GM12878 (cell line): ENCODE measurements at regions not wholly inside any gene's neighbourhood (a gene's known extent, or its start where the extent isn't known, plus 50 kb on each side); places are given as distances from the start of the nearest gene placed in this dataset.

Experiments
- ATAC-seq: fragments of 200-7000 bp; cut with Tn5 transposase; 3 replicates; pipeline ENCODE4 v1.9.1; 2020; ENCODE audit warnings: mild to moderate bottlenecking, moderate library complexity
- BruUV-seq: library from RNA; stranded (reverse); fragments of 400-500 nt; replicated peaks from 2 replicates; lab custom pipeline; 2021; lab: Mats Ljungman, UMichigan
- CTCF ChIA-PET: fragments of 300-600 bp; sonication (Branson Sonifier 250); formaldehyde crosslinking; extraction: SDS; loops from one replicate; lab custom pipeline; 2021; ENCODE audit warnings: inconsistent platforms; lab: Yijun Ruan, JAX
- POLR2A ChIA-PET: fragments of 350-600 bp; formaldehyde crosslinking; extraction: SDS; loops from one replicate; lab custom pipeline; 2021; ENCODE audit warnings: inconsistent platforms; lab: Charles Lee
- RAD21 ChIA-PET: fragments of 300-600 bp; sonication (Branson Sonifier 250); formaldehyde crosslinking; loops from one replicate; lab custom pipeline; 2023; ENCODE audit warnings: antibody characterized with exemption; ENCODE audit not compliant: unreplicated experiment; lab: Charles Lee
- SMC1A ChIA-PET: fragments of 300-600 bp; sonication (Branson Sonifier 250); formaldehyde crosslinking; loops from one replicate; lab custom pipeline; 2023; ENCODE audit not compliant: unreplicated experiment, uncharacterized antibody; lab: Charles Lee
- DNase-seq: peaks from one replicate; pipeline ENCODE4 v3.0.0-alpha.2; 2011; ENCODE audit warnings: low read depth, low spot score
- FAIRE-seq: peaks from 3 replicates; lab custom pipeline; 2011; peaks lifted over from hg19 to GRCh38; lab: Jason Lieb, UNC
- H2AFZ ChIP-seq: 2 replicates; pipeline ENCODE4 v1.6.0; 2011; ENCODE audit warnings: low read depth, low read length, control low read depth; ENCODE audit not compliant: control insufficient read depth
- H3K27ac ChIP-seq: 2 replicates; pipeline ENCODE4 v1.5.1; 2011; ENCODE audit warnings: control low read depth; ENCODE audit not compliant: control insufficient read depth, insufficient read depth
- H3K27me3 ChIP-seq, 2 experiments: replicated peaks in 1 of 2; 2 replicates each; pipeline versions ENCODE4 v1.6.0 to v1.6.1; 2011; ENCODE audit warnings: low read length in 1 of 2; ENCODE audit not compliant: control insufficient read depth in 2 of 2, insufficient read depth in 2 of 2
- H3K36me3 ChIP-seq, 2 experiments: 2 replicates each; pipeline ENCODE4 v1.5.1; 2011; ENCODE audit warnings: low read length in 1 of 2; ENCODE audit not compliant: control insufficient read depth in 2 of 2, insufficient read depth in 2 of 2
- H3K4me1 ChIP-seq: 2 replicates; pipeline ENCODE4 v1.6.1; 2011; ENCODE audit warnings: mild to moderate bottlenecking, low read length, moderate library complexity, mixed read lengths; ENCODE audit not compliant: control insufficient read depth, insufficient read depth
- H3K4me2 ChIP-seq: 2 replicates; pipeline ENCODE4 v1.6.0; 2011; ENCODE audit warnings: control low read depth; ENCODE audit not compliant: control insufficient read depth, insufficient read depth
- H3K4me3 ChIP-seq: fragments of 200-600 bp; sonication (generic); 2 replicates; pipeline ENCODE4 v1.5.1; 2016
- H3K79me2 ChIP-seq: 2 replicates; pipeline ENCODE4 v1.6.0; 2011; ENCODE audit warnings: low read length; ENCODE audit not compliant: control insufficient read depth, insufficient read depth
- H3K9ac ChIP-seq: 2 replicates; pipeline ENCODE4 v1.8.0; 2011; ENCODE audit warnings: low read length, control low read depth, mixed read lengths; ENCODE audit not compliant: control insufficient read depth, insufficient read depth
- H3K9me3 ChIP-seq: replicated peaks from 3 replicates; pipeline ENCODE4 v1.5.1; 2011; ENCODE audit warnings: mild to moderate bottlenecking, low read length; ENCODE audit not compliant: control insufficient read depth, insufficient read depth
- H4K20me1 ChIP-seq: 2 replicates; pipeline ENCODE4 v1.6.0; 2011; ENCODE audit not compliant: control insufficient read depth, insufficient read depth
- BCL11A ChIP-seq: IDR thresholded peaks from 2 replicates; pipeline ENCODE4 v1.6.1; 2011; ENCODE audit warnings: low read depth, low read length
- LARP7 ChIP-seq: fragments of 450-650 bp; IDR thresholded peaks from 2 replicates; pipeline ENCODE4 v1.6.1; 2017; ENCODE audit warnings: mild to moderate bottlenecking
- POLR2AphosphoS5 ChIP-seq: IDR thresholded peaks from 2 replicates; pipeline ENCODE4 v1.6.1; 2011; ENCODE audit warnings: mild to moderate bottlenecking, low read length, inconsistent platforms
- SIX5 ChIP-seq: IDR thresholded peaks from 2 replicates; pipeline ENCODE4 v1.6.1; 2011; ENCODE audit warnings: mild to moderate bottlenecking, low read depth, low read length, moderate library complexity; ENCODE audit not compliant: severe bottlenecking
- STAT1 ChIP-seq: fragments of 450-650 bp; conservative IDR thresholded peaks from 2 replicates; pipeline ENCODE4 v1.6.1; 2014; ENCODE audit warnings: antibody characterized with exemption, mild to moderate bottlenecking
- YBX1 ChIP-seq: fragments of 450-650 bp; IDR thresholded peaks from 2 replicates; pipeline ENCODE4 v1.6.1; 2016; ENCODE audit warnings: antibody characterized with exemption
- ZNF217 ChIP-seq: fragments of 450-650 bp; IDR thresholded peaks from 2 replicates; pipeline ENCODE4 v1.6.1; 2017; ENCODE audit warnings: antibody characterized with exemption, mild to moderate bottlenecking
- ZNF24 ChIP-seq: fragments of 450-650 bp; IDR thresholded peaks from 2 replicates; pipeline ENCODE4 v1.6.1; 2017; ENCODE audit warnings: antibody characterized with exemption, mild to moderate bottlenecking
- in situ Hi-C: fragments of 300-500 bp; cut with MboI; formaldehyde crosslinking; loops from 9 replicates; pipeline ENCODE4 v1.14.3; 2018; ENCODE audit warnings: mixed read lengths
- intact Hi-C: fragments of 100-400 bp; cut with micrococcal nuclease; formaldehyde crosslinking; loops from one replicate; pipeline ENCODE4 v1.14.2; 2022; ENCODE audit not compliant: unreplicated experiment
- TF ChIP-seq, protein P1 (sequence below): IDR thresholded peaks from 2 replicates; pipeline ENCODE4 v1.6.1; 2012; ENCODE audit warnings: low read depth, low read length, improper control_type of control experiment
- TF ChIP-seq, protein P2 (sequence below): fragments of 450-650 bp; IDR thresholded peaks from 2 replicates; pipeline ENCODE4 v1.6.1; 2016; ENCODE audit warnings: mild to moderate bottlenecking
- TF ChIP-seq, protein P3 (sequence below): fragments of 450-650 bp; IDR thresholded peaks from 2 replicates; pipeline ENCODE4 v1.6.1; 2017; ENCODE audit warnings: borderline replicate concordance

DNA sequence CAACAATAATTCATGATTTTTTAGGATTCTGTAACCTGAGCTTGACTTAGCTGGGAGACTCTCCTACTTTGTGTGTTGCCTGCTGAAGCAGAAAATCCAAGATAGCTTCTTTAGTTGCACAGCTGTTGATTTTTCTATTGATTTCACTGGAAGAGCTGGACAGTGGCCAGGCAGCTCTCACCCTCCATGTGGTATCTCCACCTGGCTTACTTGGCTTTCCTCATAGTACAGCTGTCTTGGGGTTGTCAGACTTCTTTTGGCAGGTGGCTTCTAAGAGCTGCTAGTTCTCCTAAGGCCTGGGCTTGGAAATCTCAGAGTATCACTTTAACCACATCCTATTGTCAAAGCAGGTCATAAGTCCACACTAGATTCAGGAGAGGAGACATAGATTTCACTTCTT is 130.8 kb upstream of the SPON1 start:
- H3K27me3 ChIP-seq = no peaks in the 10 kb centered on the region
- in situ Hi-C loops (no loop called here), intact Hi-C loops (no loop called here)
- no peak overlapping the region for H3K4me3 ChIP-seq
- no peak overlapping the region for H3K9ac ChIP-seq
- ChIA-PET POLR2A (no interaction called here), CTCF (no interaction called here), SMC1A (no interaction called here), RAD21 (no interaction called here)
- no peaks in the 10 kb centered on the region for H3K9me3 ChIP-seq
- DNase-seq (no peak), FAIRE-seq (no peak), ATAC-seq (no peak)
- no peaks in the 10 kb centered on the region for H3K79me2 ChIP-seq
- no TSS peak for BruUV-seq
- H3K27ac ChIP-seq = no peak overlapping the region
- no peaks in the 10 kb centered on the region for H3K4me1 ChIP-seq
- no peaks in the 10 kb centered on the region for H4K20me1 ChIP-seq
- H3K4me2 ChIP-seq = no peak overlapping the region
- H2AFZ ChIP-seq = no peak overlapping the region
- no peaks in the 10 kb centered on the region for H3K36me3 ChIP-seq
- no peak for TF ChIP-seq BCL11A
- TF ChIP-seq ZNF217 = no peak
- no peak for TF ChIP-seq POLR2AphosphoS5
- TF ChIP-seq, protein P1, sequence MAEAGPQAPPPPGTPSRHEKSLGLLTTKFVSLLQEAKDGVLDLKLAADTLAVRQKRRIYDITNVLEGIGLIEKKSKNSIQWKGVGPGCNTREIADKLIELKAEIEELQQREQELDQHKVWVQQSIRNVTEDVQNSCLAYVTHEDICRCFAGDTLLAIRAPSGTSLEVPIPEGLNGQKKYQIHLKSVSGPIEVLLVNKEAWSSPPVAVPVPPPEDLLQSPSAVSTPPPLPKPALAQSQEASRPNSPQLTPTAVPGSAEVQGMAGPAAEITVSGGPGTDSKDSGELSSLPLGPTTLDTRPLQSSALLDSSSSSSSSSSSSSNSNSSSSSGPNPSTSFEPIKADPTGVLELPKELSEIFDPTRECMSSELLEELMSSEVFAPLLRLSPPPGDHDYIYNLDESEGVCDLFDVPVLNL = no peak
- TF ChIP-seq SIX5 = no peak
- TF ChIP-seq, protein P2, sequence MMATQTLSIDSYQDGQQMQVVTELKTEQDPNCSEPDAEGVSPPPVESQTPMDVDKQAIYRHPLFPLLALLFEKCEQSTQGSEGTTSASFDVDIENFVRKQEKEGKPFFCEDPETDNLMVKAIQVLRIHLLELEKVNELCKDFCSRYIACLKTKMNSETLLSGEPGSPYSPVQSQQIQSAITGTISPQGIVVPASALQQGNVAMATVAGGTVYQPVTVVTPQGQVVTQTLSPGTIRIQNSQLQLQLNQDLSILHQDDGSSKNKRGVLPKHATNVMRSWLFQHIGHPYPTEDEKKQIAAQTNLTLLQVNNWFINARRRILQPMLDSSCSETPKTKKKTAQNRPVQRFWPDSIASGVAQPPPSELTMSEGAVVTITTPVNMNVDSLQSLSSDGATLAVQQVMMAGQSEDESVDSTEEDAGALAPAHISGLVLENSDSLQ = no peak
- no peak for TF ChIP-seq ZNF24
- TF ChIP-seq YBX1 = no peak
- TF ChIP-seq, protein P3, sequence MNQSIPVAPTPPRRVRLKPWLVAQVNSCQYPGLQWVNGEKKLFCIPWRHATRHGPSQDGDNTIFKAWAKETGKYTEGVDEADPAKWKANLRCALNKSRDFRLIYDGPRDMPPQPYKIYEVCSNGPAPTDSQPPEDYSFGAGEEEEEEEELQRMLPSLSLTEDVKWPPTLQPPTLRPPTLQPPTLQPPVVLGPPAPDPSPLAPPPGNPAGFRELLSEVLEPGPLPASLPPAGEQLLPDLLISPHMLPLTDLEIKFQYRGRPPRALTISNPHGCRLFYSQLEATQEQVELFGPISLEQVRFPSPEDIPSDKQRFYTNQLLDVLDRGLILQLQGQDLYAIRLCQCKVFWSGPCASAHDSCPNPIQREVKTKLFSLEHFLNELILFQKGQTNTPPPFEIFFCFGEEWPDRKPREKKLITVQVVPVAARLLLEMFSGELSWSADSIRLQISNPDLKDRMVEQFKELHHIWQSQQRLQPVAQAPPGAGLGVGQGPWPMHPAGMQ = no peak
- no peak for TF ChIP-seq STAT1
- TF ChIP-seq LARP7 = no peak
